Ovary (tissue), 3 donors: ENCODE measurements at regions not wholly inside any gene's neighbourhood (a gene's known extent, or its start where the extent isn't known, plus 50 kb on each side); places are given as distances from the start of the nearest gene placed in this dataset.

Source experiments
- CTCF ChIP-seq, 3 donors: fragments of 450-650 bp in 2 of 3; fragments of 200-600 bp in 1 of 3; IDR thresholded peaks; one replicate each; pipeline versions ENCODE4 v1.5.1 to v1.8.0; 2016 to 2022; ENCODE audit warnings: antibody characterized with exemption in 3 of 3, mild to moderate bottlenecking in 1 of 3
- POLR2A ChIP-seq: fragments of 450-650 bp; IDR thresholded peaks from one replicate; pipeline ENCODE4 v1.6.1; 2017; ENCODE audit warnings: antibody characterized with exemption, mild to moderate bottlenecking, moderate library complexity
- donor health status: DM: no; HTN: no; CAD: no.

DNA sequence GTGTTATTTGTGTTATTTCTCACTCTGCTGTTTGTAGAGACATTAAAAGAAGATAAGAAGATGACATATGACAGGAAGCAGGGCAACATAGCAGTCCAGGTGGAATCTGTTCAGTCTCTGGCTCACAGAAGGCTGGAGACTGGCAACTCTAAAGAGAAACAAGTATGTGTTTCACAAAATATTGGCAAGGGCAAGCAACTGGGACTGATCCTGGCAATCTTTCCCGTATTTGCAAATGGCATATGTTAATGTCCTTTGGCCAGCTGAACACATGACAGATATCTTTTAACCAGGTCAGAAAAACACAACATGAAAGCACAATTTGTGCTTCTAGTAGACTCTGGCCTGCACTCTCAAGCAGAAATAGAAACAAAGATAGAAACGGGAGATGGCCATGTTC, 1354.1 kb upstream of the EPHA6 start:
- TF ChIP-seq CTCF (IDR thresholded peaks at IDR 0.05) (no peak), POLR2A (no peak)
